ENCODE measurements at regions not wholly inside any gene's neighbourhood (a gene's known extent, or its start where the extent isn't known, plus 50 kb on each side); places are given as distances from the start of the nearest gene placed in this dataset.

GRCh38 chr17:37841232-37841631 lies 83.0 kb upstream of the TBC1D3K start:
- Histone ChIP-seq H3K27ac (ENCODE audit: low read depth, low read length, poor library complexity, severe bottlenecking) (no peak overlapping the region), H3K36me3 (ENCODE audit: insufficient read depth, low read length, poor library complexity, severe bottlenecking) (no peaks in the 10 kb centered on the region), H3K4me1 (ENCODE audit: insufficient read depth, low read length, poor library complexity, severe bottlenecking) (no peaks in the 10 kb centered on the region), H3K4me3 (ENCODE audit: low read depth, low read length, poor library complexity, severe bottlenecking) (no peak overlapping the region), H3K27me3 (replicated peaks; ENCODE audit: insufficient read depth, low read depth, low read length, poor library complexity) (no peaks in the 10 kb centered on the region), H3K9me3 (ENCODE audit: low read depth, low read length, poor library complexity, severe bottlenecking) (no peaks in the 10 kb centered on the region)
- no TSS peak for BruUV-seq (replicated peaks)
- no peak for TF ChIP-seq CTCF (conservative IDR thresholded peaks at IDR 0.05; ENCODE audit: low read depth, low read length)
- TF ChIP-seq EZH2 (IDR thresholded peaks at IDR 0.05; ENCODE audit: borderline replicate concordance, low read depth, low read length, poor library complexity, severe bottlenecking): no peak
- no peak for DNase-seq (ENCODE audit: low spot score)
- ChIA-PET POLR2A (ENCODE audit: low non-redundant PET) (no interaction called here), CTCF (no interaction called here)
- intact Hi-C loops (cut with micrococcal nuclease; ENCODE audit: unreplicated experiment): no loop called here

DNA sequence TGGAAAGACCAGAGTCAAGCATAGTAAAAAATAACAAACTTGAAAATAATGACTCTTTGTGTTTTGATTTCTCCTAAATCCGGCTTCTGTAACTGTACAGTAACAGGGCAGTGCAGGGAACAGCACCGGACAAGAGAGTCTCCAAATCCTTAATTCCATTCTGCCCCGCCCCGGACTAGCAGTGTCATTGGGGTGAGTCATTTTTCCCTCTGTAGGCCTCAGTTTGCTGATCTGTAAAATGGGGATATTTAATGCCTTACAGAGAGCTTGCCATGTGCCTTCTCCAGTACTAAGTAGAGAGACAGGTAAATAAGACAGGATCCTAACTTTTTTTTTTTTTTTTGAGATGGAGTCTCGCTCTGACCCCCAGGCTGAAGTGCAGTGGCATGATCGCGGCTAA lies 83.6 kb upstream of the TBC1D3K start:
- no peaks in the 10 kb centered on the region for H3K4me1 ChIP-seq (ENCODE audit: insufficient read depth, low read length, poor library complexity, severe bottlenecking)
- TF ChIP-seq CTCF (conservative IDR thresholded peaks at IDR 0.05; ENCODE audit: low read depth, low read length): no peak
- TF ChIP-seq EZH2 (IDR thresholded peaks at IDR 0.05; ENCODE audit: borderline replicate concordance, low read depth, low read length, poor library complexity, severe bottlenecking): no peak
- H3K36me3 ChIP-seq (ENCODE audit: insufficient read depth, low read length, poor library complexity, severe bottlenecking): no peaks in the 10 kb centered on the region
- ChIA-PET CTCF (no interaction called here), POLR2A (ENCODE audit: low non-redundant PET) (no interaction called here)
- H3K4me3 ChIP-seq (ENCODE audit: low read depth, low read length, poor library complexity, severe bottlenecking): no peak overlapping the region
- no peaks in the 10 kb centered on the region for H3K9me3 ChIP-seq (ENCODE audit: low read depth, low read length, poor library complexity, severe bottlenecking)
- H3K27me3 ChIP-seq (replicated peaks; ENCODE audit: insufficient read depth, low read depth, low read length, poor library complexity): no peaks in the 10 kb centered on the region
- DNase-seq (ENCODE audit: low spot score): no peak
- BruUV-seq (replicated peaks): no TSS peak
- intact Hi-C loops (cut with micrococcal nuclease; ENCODE audit: unreplicated experiment): no loop called here
- H3K27ac ChIP-seq (ENCODE audit: low read depth, low read length, poor library complexity, severe bottlenecking): no peak overlapping the region

DNA sequence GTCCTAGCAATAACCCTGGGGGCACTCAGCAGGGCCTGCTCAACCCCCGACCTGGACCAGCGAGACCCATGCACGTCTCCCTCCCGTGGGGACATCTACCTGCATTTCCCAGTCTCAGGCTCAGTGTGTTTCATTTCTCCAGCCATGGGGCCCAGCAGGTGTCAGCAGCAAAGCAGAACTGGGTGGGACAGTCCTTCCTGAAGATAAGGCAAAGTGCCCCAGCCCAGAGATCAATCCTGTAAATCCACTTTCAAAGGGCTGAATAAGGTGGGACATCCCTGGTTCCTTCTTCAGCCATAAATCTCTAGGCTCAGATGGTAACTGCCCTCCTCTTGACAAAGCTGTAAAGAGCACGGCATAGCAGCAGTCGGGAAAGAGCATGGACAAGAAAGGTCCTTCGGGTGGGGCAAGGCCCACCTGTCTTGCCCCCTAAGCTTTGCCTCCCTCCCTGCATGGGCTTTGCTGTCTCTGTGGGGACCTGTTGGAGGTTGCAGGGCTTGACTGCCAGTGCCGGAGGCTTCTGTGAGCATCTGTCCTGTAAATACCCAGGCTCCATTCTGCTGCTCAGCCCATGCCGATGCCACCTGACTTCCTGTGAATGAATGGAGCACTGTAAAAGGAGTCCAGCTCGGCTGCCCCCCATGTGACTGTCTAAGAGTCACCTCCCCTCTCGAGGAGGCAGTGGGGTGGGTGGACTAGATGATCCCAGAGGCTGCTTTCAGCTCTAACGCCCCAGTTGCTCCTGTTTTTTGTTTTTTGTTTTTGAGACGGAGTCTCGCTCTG lies 84.8 kb upstream of the TBC1D3K start:
- DNase-seq (ENCODE audit: low spot score): no peak
- BruUV-seq (replicated peaks): no TSS peak

More for the DNA sequence above, 84.8 kb upstream of the TBC1D3K start:
- H3K9me3 ChIP-seq (ENCODE audit: low read depth, low read length, poor library complexity, severe bottlenecking): no peaks in the 10 kb centered on the region
- CTCF ChIA-PET: no interaction called here
- no peaks in the 10 kb centered on the region for H3K27me3 ChIP-seq (replicated peaks; ENCODE audit: insufficient read depth, low read depth, low read length, poor library complexity)
- no peaks in the 10 kb centered on the region for H3K4me1 ChIP-seq (ENCODE audit: insufficient read depth, low read length, poor library complexity, severe bottlenecking)
- POLR2A ChIA-PET (ENCODE audit: low non-redundant PET): no interaction called here
- no peak overlapping the region for H3K27ac ChIP-seq (ENCODE audit: low read depth, low read length, poor library complexity, severe bottlenecking)
- no peak overlapping the region for H3K4me3 ChIP-seq (ENCODE audit: low read depth, low read length, poor library complexity, severe bottlenecking)
- no peak for TF ChIP-seq CTCF (conservative IDR thresholded peaks at IDR 0.05; ENCODE audit: low read depth, low read length)
- no peak for TF ChIP-seq EZH2 (IDR thresholded peaks at IDR 0.05; ENCODE audit: borderline replicate concordance, low read depth, low read length, poor library complexity, severe bottlenecking)
- no peaks in the 10 kb centered on the region for H3K36me3 ChIP-seq (ENCODE audit: insufficient read depth, low read length, poor library complexity, severe bottlenecking)
- intact Hi-C loops (cut with micrococcal nuclease; ENCODE audit: unreplicated experiment): no loop called here

Measured in A673 (cell line).